ENCODE measurements at regions not wholly inside any gene's neighbourhood (a gene's known extent, or its start where the extent isn't known, plus 50 kb on each side); places are given as distances from the start of the nearest gene placed in this dataset.

DNA sequence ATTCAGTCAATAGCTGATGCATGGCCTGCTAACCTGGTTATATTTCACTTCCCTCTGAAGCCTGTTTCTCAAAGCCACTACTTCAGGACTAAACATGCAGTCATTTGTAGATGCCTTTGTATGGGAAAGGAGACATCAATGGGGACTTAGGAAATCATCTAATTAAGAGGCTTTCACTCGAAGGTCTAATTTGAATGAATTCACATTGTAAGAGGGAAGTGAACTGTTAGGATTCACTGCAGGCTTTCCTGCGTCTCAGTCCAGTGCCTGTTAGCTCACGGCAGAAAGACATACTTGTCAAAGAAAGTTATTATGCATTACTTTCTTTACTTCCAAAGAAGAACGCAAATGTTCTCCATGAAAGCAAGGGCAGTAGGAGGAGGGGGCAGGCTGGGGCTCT is 50.6 kb upstream of the CDK20 start:
- TF ChIP-seq, protein P1, sequence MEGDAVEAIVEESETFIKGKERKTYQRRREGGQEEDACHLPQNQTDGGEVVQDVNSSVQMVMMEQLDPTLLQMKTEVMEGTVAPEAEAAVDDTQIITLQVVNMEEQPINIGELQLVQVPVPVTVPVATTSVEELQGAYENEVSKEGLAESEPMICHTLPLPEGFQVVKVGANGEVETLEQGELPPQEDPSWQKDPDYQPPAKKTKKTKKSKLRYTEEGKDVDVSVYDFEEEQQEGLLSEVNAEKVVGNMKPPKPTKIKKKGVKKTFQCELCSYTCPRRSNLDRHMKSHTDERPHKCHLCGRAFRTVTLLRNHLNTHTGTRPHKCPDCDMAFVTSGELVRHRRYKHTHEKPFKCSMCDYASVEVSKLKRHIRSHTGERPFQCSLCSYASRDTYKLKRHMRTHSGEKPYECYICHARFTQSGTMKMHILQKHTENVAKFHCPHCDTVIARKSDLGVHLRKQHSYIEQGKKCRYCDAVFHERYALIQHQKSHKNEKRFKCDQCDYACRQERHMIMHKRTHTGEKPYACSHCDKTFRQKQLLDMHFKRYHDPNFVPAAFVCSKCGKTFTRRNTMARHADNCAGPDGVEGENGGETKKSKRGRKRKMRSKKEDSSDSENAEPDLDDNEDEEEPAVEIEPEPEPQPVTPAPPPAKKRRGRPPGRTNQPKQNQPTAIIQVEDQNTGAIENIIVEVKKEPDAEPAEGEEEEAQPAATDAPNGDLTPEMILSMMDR (IDR thresholded peaks at IDR 0.05), result no peak
- TF ChIP-seq POLR2A (IDR thresholded peaks at IDR 0.05), result no peak
